CD14-positive monocyte (primary cell): ENCODE measurements at regions not wholly inside any gene's neighbourhood (a gene's known extent, or its start where the extent isn't known, plus 50 kb on each side); places are given as distances from the start of the nearest gene placed in this dataset.
A peak's percentile ranks its signal among the peaks of the same experiment; 100 is the strongest.

Source experiments
- DNase-seq, 3 donors: peaks; one replicate each; pipeline ENCODE4 v3.0.0-alpha.2; 2011 to 2022
- H2AFZ ChIP-seq: 2 replicates; pipeline ENCODE4 v1.6.0; 2012; ENCODE audit warnings: mild to moderate bottlenecking, low read depth, low read length, inconsistent platforms; ENCODE audit not compliant: insufficient read depth, poor library complexity, severe bottlenecking
- H3K27ac ChIP-seq, 2 donors: 1 replicate in 1 of 2; 2 replicates in 1 of 2; pipeline ENCODE4 v1.5.1; 2012 to 2013; ENCODE audit warnings: low read length in 2 of 2, control low read depth in 1 of 2, inconsistent platforms in 1 of 2, low read depth in 1 of 2, mild to moderate bottlenecking in 1 of 2
- H3K27me3 ChIP-seq, 2 donors: one replicate each; pipeline versions ENCODE4 v1.6.0 to v1.6.1; 2011 to 2013; ENCODE audit warnings: low read length in 2 of 2; ENCODE audit not compliant: control insufficient read depth in 2 of 2, insufficient read depth in 2 of 2
- H3K36me3 ChIP-seq, 2 donors: replicated peaks in 1 of 2; 1 replicate in 1 of 2; 2 replicates in 1 of 2; pipeline versions ENCODE4 v1.5.1 to v1.6.1; 2012 to 2013; ENCODE audit warnings: low read length in 2 of 2, control low read depth in 1 of 2, inconsistent platforms in 1 of 2, mild to moderate bottlenecking in 1 of 2; ENCODE audit not compliant: insufficient read depth in 2 of 2, control insufficient read depth in 1 of 2
- H3K4me1 ChIP-seq, 2 donors: 1 replicate in 1 of 2; 2 replicates in 1 of 2; pipeline versions ENCODE4 v1.5.1 to v1.6.1; 2012 to 2013; ENCODE audit warnings: low read length in 2 of 2, control low read depth in 1 of 2, inconsistent platforms in 1 of 2, mild to moderate bottlenecking in 1 of 2, moderate library complexity in 1 of 2; ENCODE audit not compliant: insufficient read depth in 2 of 2, control insufficient read depth in 1 of 2
- H3K4me2 ChIP-seq: replicated peaks from 2 replicates; pipeline ENCODE3; 2012; ENCODE audit warnings: low read length, moderate library complexity, mild to moderate bottlenecking; ENCODE audit not compliant: poor library complexity, severe bottlenecking; ENCODE audit errors: extremely low read depth
- H3K4me3 ChIP-seq, 3 experiments: fragments of 200-600 bp in 1 of 3; sonication (generic) in 1 of 3; replicated peaks in 1 of 3; 1 replicate in 2 of 3; 2 replicates in 1 of 3; pipeline ENCODE4 v1.5.1; 2011 to 2013; ENCODE audit warnings: low read length in 3 of 3, mild to moderate bottlenecking in 3 of 3, control low read depth in 2 of 3, low read depth in 2 of 3, inconsistent platforms in 1 of 3, moderate library complexity in 1 of 3
- H3K79me2 ChIP-seq: 2 replicates; pipeline ENCODE4 v1.6.0; 2012; ENCODE audit warnings: mild to moderate bottlenecking, control low read depth, inconsistent platforms, low read length, moderate library complexity; ENCODE audit not compliant: insufficient read depth
- H3K9ac ChIP-seq: 2 replicates; pipeline ENCODE4 v1.6.0; 2017; ENCODE audit warnings: low read length, mild to moderate bottlenecking; ENCODE audit not compliant: insufficient read depth, poor library complexity, severe bottlenecking
- H3K9me3 ChIP-seq, 2 donors: replicated peaks in 1 of 2; 1 replicate in 1 of 2; 2 replicates in 1 of 2; pipeline versions ENCODE4 v1.5.1 to v1.6.1; 2012 to 2013; ENCODE audit warnings: low read length in 2 of 2, control low read depth in 1 of 2; ENCODE audit not compliant: control insufficient read depth in 1 of 2, insufficient read depth in 1 of 2
- H4K20me1 ChIP-seq: 2 replicates; pipeline ENCODE4 v1.6.0; 2012; ENCODE audit warnings: mild to moderate bottlenecking, low read length, control low read depth, moderate library complexity; ENCODE audit not compliant: insufficient read depth
- H3K27ac Mint-ChIP-seq, 7 donors: one replicate each; pipeline ENCODE4 v1.8.0; 2020; ENCODE audit warnings: mild to moderate bottlenecking in 7 of 7, mixed read lengths in 7 of 7, moderate library complexity in 6 of 7, inconsistent platforms in 2 of 7
- H3K27me3 Mint-ChIP-seq, 3 donors: one replicate each; pipeline ENCODE4 v1.8.0; 2021 to 2022; ENCODE audit warnings: low read depth in 3 of 3, mild to moderate bottlenecking in 3 of 3, mixed read lengths in 3 of 3, moderate library complexity in 3 of 3, inconsistent platforms in 1 of 3
- H3K36me3 Mint-ChIP-seq, 2 donors: one replicate each; pipeline ENCODE4 v1.8.0; 2020; ENCODE audit warnings: mixed read lengths in 2 of 2, inconsistent platforms in 1 of 2, mild to moderate bottlenecking in 1 of 2
- H3K4me1 Mint-ChIP-seq: one replicate; pipeline ENCODE4 v1.8.0; 2020; ENCODE audit warnings: mild to moderate bottlenecking, mixed read lengths
- H3K4me3 Mint-ChIP-seq, 2 donors: one replicate each; pipeline ENCODE4 v1.8.0; 2020; ENCODE audit warnings: mild to moderate bottlenecking in 2 of 2, mixed read lengths in 2 of 2, moderate library complexity in 1 of 2
- H3K9me3 Mint-ChIP-seq, 7 donors: one replicate each; pipeline ENCODE4 v1.8.0; 2020 to 2022; ENCODE audit warnings: mixed read lengths in 7 of 7, mild to moderate bottlenecking in 6 of 7, moderate library complexity in 6 of 7, inconsistent platforms in 2 of 7
- CTCF ChIP-seq: fragments of 200-600 bp; IDR thresholded peaks from one replicate; pipeline ENCODE4 v1.8.0; 2022; ENCODE audit warnings: antibody characterized with exemption, mild to moderate bottlenecking
- WGBS: methylation state at CpG from one replicate; pipeline ENCODE4 v1.1.5; 2013; ENCODE audit warnings: missing lambda C conversion rate; ENCODE audit not compliant: insufficient coverage; 5-methylcytosine and 5-hydroxymethylcytosine counted together
- intact Hi-C, 2 donors: fragments of 100-400 bp; cut with micrococcal nuclease; formaldehyde crosslinking; loops; one replicate each; pipeline versions ENCODE4 v1.15.0 to v1.15.1; 2023

DNA sequence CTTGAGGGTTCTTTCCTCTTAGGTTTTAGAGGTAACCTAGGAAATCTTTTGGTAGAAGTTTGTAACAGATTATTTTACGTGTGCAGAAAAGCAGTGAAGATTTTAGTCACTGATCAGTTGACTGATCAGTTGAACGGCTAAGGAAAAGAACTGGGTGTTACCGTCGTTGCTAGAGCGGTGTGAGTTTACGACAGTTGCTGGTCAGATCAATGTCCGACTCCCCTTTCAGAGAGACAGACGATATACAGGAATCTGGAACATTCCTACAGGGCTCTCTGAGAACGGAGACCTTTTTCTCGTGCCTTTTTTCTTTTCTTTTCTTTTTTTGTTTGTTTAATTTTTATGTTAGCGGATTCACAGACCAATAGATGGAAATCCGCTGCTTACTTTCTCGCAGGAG lies 132.1 kb upstream of the ZNF184 start:
- no peak overlapping the region for H2AFZ ChIP-seq
- peaks cover 48 to 67% (median 59%) of the 10 kb centered on the region in 3 donors for H3K27me3 Mint-ChIP-seq
- TF ChIP-seq CTCF = no peak

DNA sequence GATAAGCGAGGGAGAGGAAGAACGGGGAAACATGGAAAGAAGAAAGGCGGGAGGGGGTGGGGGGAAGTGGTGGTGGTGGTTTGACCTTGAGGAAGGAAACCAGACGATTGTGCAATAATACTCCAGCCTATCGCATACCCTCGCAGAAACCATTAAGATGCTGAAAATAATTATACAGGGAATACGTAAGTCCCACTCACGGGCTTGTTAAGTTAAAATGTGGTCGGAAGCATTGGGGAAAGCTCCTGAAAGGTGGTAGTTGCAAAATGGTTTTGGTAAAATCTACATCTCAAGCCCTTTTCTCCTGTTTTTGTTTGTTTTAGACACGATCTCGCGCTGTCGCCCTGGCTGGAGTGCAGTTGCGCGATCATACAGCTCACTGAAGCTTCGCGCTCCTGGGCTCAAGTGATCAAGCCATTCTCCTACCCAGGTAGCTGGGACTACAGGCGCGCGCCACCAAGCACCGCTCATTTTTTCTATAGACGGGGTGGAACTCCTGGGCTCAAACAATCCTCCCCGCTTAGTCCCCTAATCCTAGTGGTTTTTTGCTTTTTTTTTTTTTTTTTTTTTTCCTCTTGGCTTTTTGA lies 128.9 kb upstream of the ZNF184 start:
- no peaks in the 10 kb centered on the region for H4K20me1 ChIP-seq
- no peaks in the 10 kb centered on the region for H3K79me2 ChIP-seq
- H3K4me1 ChIP-seq = peaks cover 0 to 3% of the 10 kb centered on the region in 2 donors
- peak overlapping the region in 1 of 2 donors; percentile 83 for H3K4me3 Mint-ChIP-seq
- peaks cover 27 to 63% of the 10 kb centered on the region in 2 donors for H3K27me3 ChIP-seq
- no peaks in the 10 kb centered on the region for H3K36me3 ChIP-seq
- no peak overlapping the region for H3K27ac Mint-ChIP-seq
- 15% methylated on average over 12 of the region's 23 CpGs for WGBS
- peak overlapping the region in 1 of 3 experiments; percentile 13 for H3K4me3 ChIP-seq
- no peak overlapping the region for H3K9ac ChIP-seq
- no peak for DNase-seq
- peaks cover 11% of the 10 kb centered on the region for H3K4me1 Mint-ChIP-seq
- no peak overlapping the region for H3K27ac ChIP-seq
- intact Hi-C loops = no loop called here
- TF ChIP-seq CTCF = no peak
- no peak overlapping the region for H2AFZ ChIP-seq
- peaks cover 0 to 5% of the 10 kb centered on the region in 2 donors for H3K36me3 Mint-ChIP-seq
- H3K4me2 ChIP-seq = peak overlapping the region; percentile 15
- peaks cover 38 to 77% (median 66%) of the 10 kb centered on the region in 3 donors for H3K27me3 Mint-ChIP-seq
- H3K9me3 Mint-ChIP-seq = peaks cover 11 to 67% (median 56%) of the 10 kb centered on the region in 7 donors
- peaks cover 40 to 49% of the 10 kb centered on the region in 2 donors for H3K9me3 ChIP-seq

More for the DNA sequence above, 132.1 kb upstream of the ZNF184 start:
- peaks cover 27 to 53% of the 10 kb centered on the region in 2 donors for H3K27me3 ChIP-seq
- WGBS = 3% methylated on average over 5 of the region's 13 CpGs
- H4K20me1 ChIP-seq = no peaks in the 10 kb centered on the region
- H3K4me2 ChIP-seq = no peak overlapping the region
- H3K36me3 Mint-ChIP-seq = peaks cover 0 to 5% of the 10 kb centered on the region in 2 donors
- no peaks in the 10 kb centered on the region for H3K36me3 ChIP-seq
- peak overlapping the region in 1 of 2 donors; percentile 66 for H3K4me3 Mint-ChIP-seq
- intact Hi-C loops = no loop called here
- no peak overlapping the region for H3K27ac Mint-ChIP-seq
- peaks cover 11% of the 10 kb centered on the region for H3K4me1 Mint-ChIP-seq
- peaks cover 11 to 63% (median 51%) of the 10 kb centered on the region in 7 donors for H3K9me3 Mint-ChIP-seq
- H3K9ac ChIP-seq = no peak overlapping the region
- no peak overlapping the region for H3K4me3 ChIP-seq
- no peak for DNase-seq
- peaks cover 0 to 3% of the 10 kb centered on the region in 2 donors for H3K4me1 ChIP-seq
- no peak overlapping the region for H3K27ac ChIP-seq
- H3K9me3 ChIP-seq = peaks cover 34 to 46% of the 10 kb centered on the region in 2 donors
- H3K79me2 ChIP-seq = no peaks in the 10 kb centered on the region
